B cell (primary cell): ENCODE measurements at regions not wholly inside any gene's neighbourhood (a gene's known extent, or its start where the extent isn't known, plus 50 kb on each side); places are given as distances from the start of the nearest gene placed in this dataset.

Experiments
- ATAC-seq: fragments of 200-7000 bp; cut with Tn5 transposase; one replicate; pipeline ENCODE4 v1.10.0; 2021; ENCODE audit warnings: low read depth, mild to moderate bottlenecking, moderate number of reproducible peaks, moderate library complexity
- CTCF ChIA-PET: fragments of 350-600 bp; sonication (Branson Sonifier 250); formaldehyde crosslinking; loops from one replicate; lab custom pipeline; 2021; ENCODE audit warnings: antibody characterized with exemption, inconsistent platforms; lab: Charles Lee
- POLR2A ChIA-PET: fragments of 350-600 bp; sonication (Branson Sonifier 250); formaldehyde crosslinking; loops from one replicate; lab custom pipeline; 2021; ENCODE audit warnings: antibody characterized with exemption; lab: Charles Lee
- DNase-seq: peaks from one replicate; pipeline ENCODE4 v3.0.0; 2013
- H2AFZ ChIP-seq: 2 replicates; pipeline ENCODE4 v1.6.1; 2012; ENCODE audit warnings: mild to moderate bottlenecking, low read depth, low read length; ENCODE audit not compliant: insufficient read depth, poor library complexity, severe bottlenecking
- H3K27ac ChIP-seq, 2 donors: 1 replicate in 1 of 2; 2 replicates in 1 of 2; pipeline ENCODE4 v1.5.1; 2012 to 2013; ENCODE audit warnings: low read length in 2 of 2, mild to moderate bottlenecking in 2 of 2, moderate library complexity in 1 of 2
- H3K27me3 ChIP-seq, 4 experiments: fragments of 200-600 bp in 1 of 4; sonication (generic) in 1 of 4; replicated peaks in 1 of 4; 1 replicate in 2 of 4; 2 replicates in 2 of 4; pipeline versions ENCODE4 v1.6.1 to v1.7.0; 2013 to 2016; ENCODE audit warnings: low read length in 3 of 4, mild to moderate bottlenecking in 2 of 4, mixed read lengths in 1 of 4, moderate library complexity in 1 of 4; ENCODE audit not compliant: insufficient read depth in 4 of 4, control insufficient read depth in 3 of 4; ENCODE audit errors: control extremely low read depth in 1 of 4
- H3K36me3 ChIP-seq, 2 experiments: replicated peaks in 1 of 2; 1 replicate in 1 of 2; 2 replicates in 1 of 2; pipeline versions ENCODE4 v1.6.1 to v1.7.1; 2013; ENCODE audit warnings: low read length in 1 of 2; ENCODE audit not compliant: insufficient read depth in 2 of 2, control insufficient read depth in 1 of 2; ENCODE audit errors: control extremely low read depth in 1 of 2, extremely low read depth in 1 of 2
- H3K4me1 ChIP-seq, 2 donors: fragments of 200-600 bp in 1 of 2; sonication (generic) in 1 of 2; 1 replicate in 1 of 2; 2 replicates in 1 of 2; pipeline versions ENCODE4 v1.5.1 to v1.6.1; 2013 to 2017; ENCODE audit warnings: low read length in 2 of 2; ENCODE audit not compliant: control insufficient read depth in 2 of 2, insufficient read depth in 2 of 2
- H3K4me2 ChIP-seq: replicated peaks from 2 replicates; pipeline ENCODE3; 2012; ENCODE audit warnings: mild to moderate bottlenecking, low read depth, low read length; ENCODE audit not compliant: poor library complexity, severe bottlenecking
- H3K4me3 ChIP-seq, 5 experiments: fragments of 200-600 bp in 1 of 5; sonication (generic) in 1 of 5; 1 replicate in 3 of 5; 2 replicates in 2 of 5; pipeline versions ENCODE4 v1.5.1 to v1.7.0; 2011 to 2016; ENCODE audit warnings: low read length in 4 of 5, mild to moderate bottlenecking in 4 of 5, low read depth in 2 of 5, control low read depth in 1 of 5, moderate library complexity in 1 of 5; ENCODE audit not compliant: insufficient read depth in 1 of 5; ENCODE audit errors: control extremely low read depth in 1 of 5, extremely low read depth in 1 of 5
- H3K79me2 ChIP-seq: fragments of 200-600 bp; sonication (generic); one replicate; pipeline ENCODE4 v1.6.0; 2016; ENCODE audit warnings: low read length; ENCODE audit not compliant: control insufficient read depth, insufficient read depth
- H3K9ac ChIP-seq: fragments of 200-600 bp; sonication (generic); 2 replicates; pipeline ENCODE4 v1.6.1; 2017; ENCODE audit warnings: mild to moderate bottlenecking, low read length, moderate library complexity
- H3K9me3 ChIP-seq, 3 donors: one replicate each; pipeline versions ENCODE4 v1.6.1 to v1.7.1; 2013; ENCODE audit warnings: low read length in 2 of 3; ENCODE audit not compliant: control insufficient read depth in 2 of 3, insufficient read depth in 1 of 3; ENCODE audit errors: control extremely low read depth in 1 of 3
- H4K20me1 ChIP-seq: 2 replicates; pipeline ENCODE4 v1.6.0; 2012; ENCODE audit warnings: mild to moderate bottlenecking, low read length; ENCODE audit not compliant: insufficient read depth, control insufficient read depth, poor library complexity, severe bottlenecking
- H3K27ac Mint-ChIP-seq: one replicate; pipeline ENCODE4 v1.8.0; 2021; ENCODE audit warnings: mixed read lengths
- H3K27me3 Mint-ChIP-seq: one replicate; pipeline ENCODE4 v1.8.0; 2021; ENCODE audit warnings: mixed read lengths
- H3K4me1 Mint-ChIP-seq: one replicate; pipeline ENCODE4 v1.8.0; 2021; ENCODE audit warnings: mixed read lengths
- H3K4me3 Mint-ChIP-seq: one replicate; pipeline ENCODE4 v1.8.0; 2021; ENCODE audit warnings: mixed read lengths
- H3K9me3 Mint-ChIP-seq: one replicate; pipeline ENCODE4 v1.8.0; 2022; ENCODE audit warnings: mixed read lengths; ENCODE audit not compliant: insufficient read depth
- EZH2 ChIP-seq: IDR thresholded peaks from 2 replicates; pipeline ENCODE4 v1.6.1; 2012; ENCODE audit warnings: borderline replicate concordance, low read depth, mild to moderate bottlenecking, moderate library complexity, low read length; ENCODE audit not compliant: insufficient read depth, poor library complexity, severe bottlenecking
- WGBS: methylation state at CpG from one replicate; pipeline ENCODE4 v1.1.5; 2013; ENCODE audit warnings: missing lambda C conversion rate; ENCODE audit not compliant: insufficient coverage; 5-methylcytosine and 5-hydroxymethylcytosine counted together
- intact Hi-C: fragments of 100-400 bp; cut with micrococcal nuclease; formaldehyde crosslinking; loops from one replicate; pipeline ENCODE4 v1.10.0; 2022
- TF ChIP-seq, protein P1 (sequence below): fragments of 200-600 bp; IDR thresholded peaks from one replicate; pipeline ENCODE4 v1.8.0; 2022; ENCODE audit warnings: antibody characterized with exemption, mild to moderate bottlenecking

DNA sequence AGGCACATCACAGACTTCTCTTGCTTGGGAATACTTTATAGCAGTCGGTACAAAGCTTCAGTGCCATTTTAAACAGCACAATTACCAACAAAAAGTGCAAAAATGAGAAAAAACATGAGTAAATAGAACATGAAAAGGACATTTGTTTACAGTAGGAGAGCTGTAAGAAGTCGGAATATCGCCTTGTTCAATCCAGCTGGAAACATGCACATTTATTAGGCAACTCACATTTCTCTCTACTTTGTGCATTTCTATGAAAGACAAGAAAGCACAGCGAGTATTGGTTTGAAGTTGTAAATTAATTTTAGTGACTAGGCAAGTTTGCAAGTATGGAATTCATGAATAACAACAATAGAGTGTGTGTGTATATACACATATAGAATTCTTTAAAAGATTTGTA lies 484.7 kb downstream of the DACH1 start:
- no peaks in the 10 kb centered on the region for H3K27me3 ChIP-seq
- H3K4me3 ChIP-seq = no peak overlapping the region
- H4K20me1 ChIP-seq = no peaks in the 10 kb centered on the region
- POLR2A ChIA-PET = no interaction called here
- ATAC-seq (no peak), DNase-seq (no peak)
- intact Hi-C loops = no loop called here
- Mint-ChIP-seq H3K27me3 (no peaks in the 10 kb centered on the region), H3K9me3 (peaks cover 5% of the 10 kb centered on the region), H3K27ac (no peak overlapping the region), H3K4me3 (no peak overlapping the region), H3K4me1 (no peaks in the 10 kb centered on the region)
- CTCF ChIA-PET = no interaction called here
- no peaks in the 10 kb centered on the region for H3K4me1 ChIP-seq
- no peak overlapping the region for H3K27ac ChIP-seq
- H2AFZ ChIP-seq = no peak overlapping the region
- no peak overlapping the region for H3K9ac ChIP-seq
- no peaks in the 10 kb centered on the region for H3K79me2 ChIP-seq
- TF ChIP-seq EZH2 = no peak
- TF ChIP-seq, protein P1, sequence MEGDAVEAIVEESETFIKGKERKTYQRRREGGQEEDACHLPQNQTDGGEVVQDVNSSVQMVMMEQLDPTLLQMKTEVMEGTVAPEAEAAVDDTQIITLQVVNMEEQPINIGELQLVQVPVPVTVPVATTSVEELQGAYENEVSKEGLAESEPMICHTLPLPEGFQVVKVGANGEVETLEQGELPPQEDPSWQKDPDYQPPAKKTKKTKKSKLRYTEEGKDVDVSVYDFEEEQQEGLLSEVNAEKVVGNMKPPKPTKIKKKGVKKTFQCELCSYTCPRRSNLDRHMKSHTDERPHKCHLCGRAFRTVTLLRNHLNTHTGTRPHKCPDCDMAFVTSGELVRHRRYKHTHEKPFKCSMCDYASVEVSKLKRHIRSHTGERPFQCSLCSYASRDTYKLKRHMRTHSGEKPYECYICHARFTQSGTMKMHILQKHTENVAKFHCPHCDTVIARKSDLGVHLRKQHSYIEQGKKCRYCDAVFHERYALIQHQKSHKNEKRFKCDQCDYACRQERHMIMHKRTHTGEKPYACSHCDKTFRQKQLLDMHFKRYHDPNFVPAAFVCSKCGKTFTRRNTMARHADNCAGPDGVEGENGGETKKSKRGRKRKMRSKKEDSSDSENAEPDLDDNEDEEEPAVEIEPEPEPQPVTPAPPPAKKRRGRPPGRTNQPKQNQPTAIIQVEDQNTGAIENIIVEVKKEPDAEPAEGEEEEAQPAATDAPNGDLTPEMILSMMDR = no peak
- H3K36me3 ChIP-seq = no peaks in the 10 kb centered on the region
- no peak overlapping the region for H3K4me2 ChIP-seq
- H3K9me3 ChIP-seq = no peaks in the 10 kb centered on the region
- WGBS = no CpG with 5 or more reads among the region's 4 CpGs

- no peak overlapping the region for H3K4me3 Mint-ChIP-seq
- DNase-seq (no peak), ATAC-seq (no peak)
- H3K27me3 Mint-ChIP-seq = no peaks in the 10 kb centered on the region
- Histone ChIP-seq H4K20me1 (no peaks in the 10 kb centered on the region), H3K27me3 (no peaks in the 10 kb centered on the region), H3K79me2 (no peaks in the 10 kb centered on the region), H3K4me1 (no peaks in the 10 kb centered on the region), H3K4me2 (no peak overlapping the region), H2AFZ (no peak overlapping the region), H3K36me3 (no peaks in the 10 kb centered on the region), H3K4me3 (no peak overlapping the region), H3K9me3 (no peaks in the 10 kb centered on the region), H3K27ac (no peak overlapping the region), H3K9ac (no peak overlapping the region)
- intact Hi-C loops = no loop called here
- POLR2A ChIA-PET = no interaction called here
- no peaks in the 10 kb centered on the region for H3K4me1 Mint-ChIP-seq
- CTCF ChIA-PET = no interaction called here
- no CpG with 5 or more reads among the region's 2 CpGs for WGBS
- H3K27ac Mint-ChIP-seq = no peak overlapping the region
- H3K9me3 Mint-ChIP-seq = peaks cover 5% of the 10 kb centered on the region
- TF ChIP-seq, protein P1 = no peak
- TF ChIP-seq EZH2 = no peak
Measured at GRCh38 chr13:71380191-71380590, 486.8 kb downstream of the DACH1 start.
